Endodermal cell (in vitro differentiated cells): ENCODE measurements at regions not wholly inside any gene's neighbourhood (a gene's known extent, or its start where the extent isn't known, plus 50 kb on each side); places are given as distances from the start of the nearest gene placed in this dataset.

Source experiments
- DNase-seq: peaks from one replicate; pipeline ENCODE4 v3.0.0-alpha.2; 2017
- H3K27ac ChIP-seq: 2 replicates; pipeline ENCODE4 v1.5.1; 2013; ENCODE audit warnings: mild to moderate bottlenecking, low read depth, low read length, moderate library complexity
- H3K27me3 ChIP-seq: 2 replicates; pipeline ENCODE4 v1.6.1; 2013; ENCODE audit warnings: mild to moderate bottlenecking, low read length, moderate library complexity; ENCODE audit not compliant: insufficient read depth, control insufficient read depth, poor library complexity, severe bottlenecking
- H3K36me3 ChIP-seq: 2 replicates; pipeline ENCODE4 v1.7.0; 2013; ENCODE audit warnings: mild to moderate bottlenecking, low read length, moderate library complexity; ENCODE audit not compliant: control insufficient read depth, insufficient read depth
- H3K4me1 ChIP-seq: one replicate; pipeline ENCODE4 v1.7.0; 2013; ENCODE audit warnings: low read length; ENCODE audit not compliant: control insufficient read depth, insufficient read depth
- H3K4me3 ChIP-seq: 2 replicates; pipeline ENCODE4 v1.5.1; 2013; ENCODE audit warnings: mild to moderate bottlenecking, low read length, moderate library complexity
- H3K9ac ChIP-seq: 2 replicates; pipeline ENCODE4 v1.6.1; 2013; ENCODE audit warnings: mild to moderate bottlenecking, low read length, moderate library complexity; ENCODE audit not compliant: poor library complexity, severe bottlenecking; ENCODE audit errors: extremely low read depth
- H3K9me3 ChIP-seq: 2 replicates; pipeline ENCODE4 v1.6.1; 2013; ENCODE audit warnings: mild to moderate bottlenecking, low read length, moderate library complexity; ENCODE audit not compliant: control insufficient read depth
- H3K27ac Mint-ChIP-seq: 2 replicates; pipeline ENCODE4 v1.8.0; 2020; ENCODE audit warnings: mixed read lengths
- H3K27me3 Mint-ChIP-seq: 2 replicates; pipeline ENCODE4 v1.8.0; 2021; ENCODE audit warnings: mild to moderate bottlenecking, mixed read lengths; ENCODE audit not compliant: insufficient read depth
- H3K36me3 Mint-ChIP-seq: 2 replicates; pipeline ENCODE4 v1.8.0; 2020; ENCODE audit warnings: low read depth, mixed read lengths
- H3K4me1 Mint-ChIP-seq: 2 replicates; pipeline ENCODE4 v1.8.0; 2020; ENCODE audit warnings: mixed read lengths
- H3K4me3 Mint-ChIP-seq: 2 replicates; pipeline ENCODE4 v1.8.0; 2020; ENCODE audit warnings: mild to moderate bottlenecking, moderate library complexity, mixed read lengths
- H3K9me3 Mint-ChIP-seq: 2 replicates; pipeline ENCODE4 v1.8.0; 2020; ENCODE audit warnings: mild to moderate bottlenecking, mixed read lengths
- WGBS, 2 experiments: methylation state at CpG; one replicate each; pipeline versions ENCODE4 v1.1.5 to v1.1.7; 2013; ENCODE audit warnings: missing lambda C conversion rate in 2 of 2, mixed read lengths in 1 of 2; ENCODE audit not compliant: insufficient coverage in 1 of 2, insufficient read length in 1 of 2; 5-methylcytosine and 5-hydroxymethylcytosine counted together
- TF ChIP-seq, protein P1 (sequence below): fragments of 200-600 bp; sonication (generic); conservative IDR thresholded peaks from 2 replicates; pipeline ENCODE4 v1.5.0; 2021; ENCODE audit warnings: antibody characterized with exemption, mild to moderate bottlenecking

DNA sequence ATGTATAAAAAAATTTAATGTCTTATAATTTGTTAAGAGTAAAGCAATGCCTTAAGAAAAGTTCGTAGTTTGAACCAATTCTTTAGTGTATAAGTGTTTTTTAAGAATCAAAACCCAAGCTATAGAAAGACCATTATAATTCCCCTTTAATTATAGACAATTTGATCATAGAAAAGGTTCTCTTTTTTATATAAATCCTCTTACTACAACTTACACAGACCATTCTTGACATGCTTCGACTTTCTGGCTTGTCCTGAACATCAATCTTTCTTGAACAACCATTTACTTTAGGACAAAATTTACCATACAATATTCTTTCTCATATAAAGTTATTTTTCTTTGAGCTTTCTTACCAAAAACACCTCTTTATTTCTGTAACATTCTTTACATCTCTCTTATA is 330.5 kb upstream of the SPANXN1 start:
- Mint-ChIP-seq H3K36me3 (no peaks in the 10 kb centered on the region), H3K27me3 (no peaks in the 10 kb centered on the region), H3K4me3 (no peak overlapping the region), H3K4me1 (no peaks in the 10 kb centered on the region), H3K27ac (no peak overlapping the region), H3K9me3 (peaks cover 80% of the 10 kb centered on the region)
- TF ChIP-seq, protein P1, sequence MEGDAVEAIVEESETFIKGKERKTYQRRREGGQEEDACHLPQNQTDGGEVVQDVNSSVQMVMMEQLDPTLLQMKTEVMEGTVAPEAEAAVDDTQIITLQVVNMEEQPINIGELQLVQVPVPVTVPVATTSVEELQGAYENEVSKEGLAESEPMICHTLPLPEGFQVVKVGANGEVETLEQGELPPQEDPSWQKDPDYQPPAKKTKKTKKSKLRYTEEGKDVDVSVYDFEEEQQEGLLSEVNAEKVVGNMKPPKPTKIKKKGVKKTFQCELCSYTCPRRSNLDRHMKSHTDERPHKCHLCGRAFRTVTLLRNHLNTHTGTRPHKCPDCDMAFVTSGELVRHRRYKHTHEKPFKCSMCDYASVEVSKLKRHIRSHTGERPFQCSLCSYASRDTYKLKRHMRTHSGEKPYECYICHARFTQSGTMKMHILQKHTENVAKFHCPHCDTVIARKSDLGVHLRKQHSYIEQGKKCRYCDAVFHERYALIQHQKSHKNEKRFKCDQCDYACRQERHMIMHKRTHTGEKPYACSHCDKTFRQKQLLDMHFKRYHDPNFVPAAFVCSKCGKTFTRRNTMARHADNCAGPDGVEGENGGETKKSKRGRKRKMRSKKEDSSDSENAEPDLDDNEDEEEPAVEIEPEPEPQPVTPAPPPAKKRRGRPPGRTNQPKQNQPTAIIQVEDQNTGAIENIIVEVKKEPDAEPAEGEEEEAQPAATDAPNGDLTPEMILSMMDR = no peak
- H3K4me3 ChIP-seq = no peak overlapping the region
- H3K27ac ChIP-seq = no peak overlapping the region
- H3K27me3 ChIP-seq = no peaks in the 10 kb centered on the region
- H3K9ac ChIP-seq = no peak overlapping the region
- no peak for DNase-seq
- H3K36me3 ChIP-seq = no peaks in the 10 kb centered on the region
- H3K4me1 ChIP-seq = no peaks in the 10 kb centered on the region
- peaks cover 65% of the 10 kb centered on the region for H3K9me3 ChIP-seq
- 0 to 18% methylated on average over 1 of the region's 2 CpGs for WGBS, 2 experiments

DNA sequence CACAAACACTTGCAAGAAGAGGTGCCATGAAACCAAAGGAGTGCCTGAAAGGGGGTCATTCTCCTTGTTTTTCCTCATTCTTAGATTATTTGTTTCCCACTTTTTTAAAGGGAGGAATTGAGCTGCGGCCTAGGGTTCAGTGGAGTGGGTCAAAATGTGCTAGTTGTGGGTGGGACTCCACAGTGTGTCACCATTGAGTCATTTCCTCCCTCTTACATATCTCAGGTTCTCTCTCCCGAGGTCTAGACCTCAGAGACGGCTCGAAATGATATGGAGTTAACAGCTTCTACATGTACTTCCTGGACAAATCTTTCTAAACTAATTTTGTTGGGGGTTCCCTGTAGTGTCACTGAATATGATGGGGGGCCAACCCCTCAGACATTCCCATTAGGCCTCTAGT is 328.4 kb upstream of the SPANXN1 start:
- Mint-ChIP-seq H3K27ac (no peak overlapping the region), H3K36me3 (no peaks in the 10 kb centered on the region), H3K27me3 (no peaks in the 10 kb centered on the region), H3K9me3 (peaks cover 72% of the 10 kb centered on the region), H3K4me1 (no peaks in the 10 kb centered on the region), H3K4me3 (no peak overlapping the region)
- Histone ChIP-seq H3K4me1 (no peaks in the 10 kb centered on the region), H3K4me3 (no peak overlapping the region), H3K9me3 (peaks cover 51% of the 10 kb centered on the region), H3K27me3 (no peaks in the 10 kb centered on the region), H3K9ac (no peak overlapping the region), H3K36me3 (no peaks in the 10 kb centered on the region), H3K27ac (no peak overlapping the region)
- WGBS, 2 experiments = no CpG with 5 or more reads among the region's 4 CpGs
- TF ChIP-seq, protein P1 = no peak
- no peak for DNase-seq

DNA sequence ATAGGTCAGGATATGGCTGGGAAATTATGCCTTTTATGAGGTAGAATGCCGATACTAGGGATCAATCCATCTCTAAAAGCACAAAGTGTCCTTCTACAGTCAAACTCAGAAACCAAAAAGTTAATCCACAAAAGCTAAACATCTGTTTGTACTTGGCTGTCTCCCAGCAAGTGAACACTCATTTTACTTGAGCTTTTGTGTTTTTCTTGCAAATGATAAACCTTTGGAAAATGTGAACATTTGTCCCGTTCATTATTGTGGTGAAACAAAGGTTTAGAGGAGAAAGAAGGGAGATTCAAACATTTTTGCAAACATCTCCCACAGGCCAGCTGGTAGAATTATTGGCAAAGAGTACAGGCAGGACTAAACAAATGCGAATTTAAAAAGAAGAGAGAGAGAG is 300.6 kb upstream of the SPANXN1 start:
- H3K27me3 Mint-ChIP-seq = no peaks in the 10 kb centered on the region
- DNase-seq = no peak
- peaks cover 46% of the 10 kb centered on the region for H3K9me3 Mint-ChIP-seq
- H3K4me3 ChIP-seq = no peak overlapping the region
- H3K9me3 ChIP-seq = peaks cover 16% of the 10 kb centered on the region
- no peak overlapping the region for H3K9ac ChIP-seq
- TF ChIP-seq, protein P1 = no peak
- no peak overlapping the region for H3K4me3 Mint-ChIP-seq
- H3K36me3 Mint-ChIP-seq = no peaks in the 10 kb centered on the region
- H3K27ac ChIP-seq = no peak overlapping the region
- H3K4me1 Mint-ChIP-seq = no peaks in the 10 kb centered on the region
- WGBS, 2 experiments = 64 to 100% methylated on average over 1 of the region's 3 CpGs
- H3K4me1 ChIP-seq = no peaks in the 10 kb centered on the region
- no peaks in the 10 kb centered on the region for H3K27me3 ChIP-seq
- H3K36me3 ChIP-seq = no peaks in the 10 kb centered on the region
- H3K27ac Mint-ChIP-seq = no peak overlapping the region
